B cell (primary cell): ENCODE measurements at regions not wholly inside any gene's neighbourhood (a gene's known extent, or its start where the extent isn't known, plus 50 kb on each side); places are given as distances from the start of the nearest gene placed in this dataset.

ENCODE experiments used
- ATAC-seq: fragments of 200-7000 bp; cut with Tn5 transposase; one replicate; pipeline ENCODE4 v1.10.0; 2021; ENCODE audit warnings: low read depth, mild to moderate bottlenecking, moderate number of reproducible peaks, moderate library complexity
- CTCF ChIA-PET: fragments of 350-600 bp; sonication (Branson Sonifier 250); formaldehyde crosslinking; loops from one replicate; lab custom pipeline; 2021; ENCODE audit warnings: antibody characterized with exemption, inconsistent platforms; lab: Charles Lee
- POLR2A ChIA-PET: fragments of 350-600 bp; sonication (Branson Sonifier 250); formaldehyde crosslinking; loops from one replicate; lab custom pipeline; 2021; ENCODE audit warnings: antibody characterized with exemption; lab: Charles Lee
- DNase-seq: peaks from one replicate; pipeline ENCODE4 v3.0.0; 2013
- H2AFZ ChIP-seq: 2 replicates; pipeline ENCODE4 v1.6.1; 2012; ENCODE audit warnings: mild to moderate bottlenecking, low read depth, low read length; ENCODE audit not compliant: insufficient read depth, poor library complexity, severe bottlenecking
- H3K27ac ChIP-seq, 2 donors: 1 replicate in 1 of 2; 2 replicates in 1 of 2; pipeline ENCODE4 v1.5.1; 2012 to 2013; ENCODE audit warnings: low read length in 2 of 2, mild to moderate bottlenecking in 2 of 2, moderate library complexity in 1 of 2
- H3K27me3 ChIP-seq, 4 experiments: fragments of 200-600 bp in 1 of 4; sonication (generic) in 1 of 4; replicated peaks in 1 of 4; 1 replicate in 2 of 4; 2 replicates in 2 of 4; pipeline versions ENCODE4 v1.6.1 to v1.7.0; 2013 to 2016; ENCODE audit warnings: low read length in 3 of 4, mild to moderate bottlenecking in 2 of 4, mixed read lengths in 1 of 4, moderate library complexity in 1 of 4; ENCODE audit not compliant: insufficient read depth in 4 of 4, control insufficient read depth in 3 of 4; ENCODE audit errors: control extremely low read depth in 1 of 4
- H3K36me3 ChIP-seq, 2 experiments: replicated peaks in 1 of 2; 1 replicate in 1 of 2; 2 replicates in 1 of 2; pipeline versions ENCODE4 v1.6.1 to v1.7.1; 2013; ENCODE audit warnings: low read length in 1 of 2; ENCODE audit not compliant: insufficient read depth in 2 of 2, control insufficient read depth in 1 of 2; ENCODE audit errors: control extremely low read depth in 1 of 2, extremely low read depth in 1 of 2
- H3K4me1 ChIP-seq, 2 donors: fragments of 200-600 bp in 1 of 2; sonication (generic) in 1 of 2; 1 replicate in 1 of 2; 2 replicates in 1 of 2; pipeline versions ENCODE4 v1.5.1 to v1.6.1; 2013 to 2017; ENCODE audit warnings: low read length in 2 of 2; ENCODE audit not compliant: control insufficient read depth in 2 of 2, insufficient read depth in 2 of 2
- H3K4me2 ChIP-seq: replicated peaks from 2 replicates; pipeline ENCODE3; 2012; ENCODE audit warnings: mild to moderate bottlenecking, low read depth, low read length; ENCODE audit not compliant: poor library complexity, severe bottlenecking
- H3K4me3 ChIP-seq, 5 experiments: fragments of 200-600 bp in 1 of 5; sonication (generic) in 1 of 5; 1 replicate in 3 of 5; 2 replicates in 2 of 5; pipeline versions ENCODE4 v1.5.1 to v1.7.0; 2011 to 2016; ENCODE audit warnings: low read length in 4 of 5, mild to moderate bottlenecking in 4 of 5, low read depth in 2 of 5, control low read depth in 1 of 5, moderate library complexity in 1 of 5; ENCODE audit not compliant: insufficient read depth in 1 of 5; ENCODE audit errors: control extremely low read depth in 1 of 5, extremely low read depth in 1 of 5
- H3K79me2 ChIP-seq: fragments of 200-600 bp; sonication (generic); one replicate; pipeline ENCODE4 v1.6.0; 2016; ENCODE audit warnings: low read length; ENCODE audit not compliant: control insufficient read depth, insufficient read depth
- H3K9ac ChIP-seq: fragments of 200-600 bp; sonication (generic); 2 replicates; pipeline ENCODE4 v1.6.1; 2017; ENCODE audit warnings: mild to moderate bottlenecking, low read length, moderate library complexity
- H3K9me3 ChIP-seq, 3 donors: one replicate each; pipeline versions ENCODE4 v1.6.1 to v1.7.1; 2013; ENCODE audit warnings: low read length in 2 of 3; ENCODE audit not compliant: control insufficient read depth in 2 of 3, insufficient read depth in 1 of 3; ENCODE audit errors: control extremely low read depth in 1 of 3
- H4K20me1 ChIP-seq: 2 replicates; pipeline ENCODE4 v1.6.0; 2012; ENCODE audit warnings: mild to moderate bottlenecking, low read length; ENCODE audit not compliant: insufficient read depth, control insufficient read depth, poor library complexity, severe bottlenecking
- H3K27ac Mint-ChIP-seq: one replicate; pipeline ENCODE4 v1.8.0; 2021; ENCODE audit warnings: mixed read lengths
- H3K27me3 Mint-ChIP-seq: one replicate; pipeline ENCODE4 v1.8.0; 2021; ENCODE audit warnings: mixed read lengths
- H3K4me1 Mint-ChIP-seq: one replicate; pipeline ENCODE4 v1.8.0; 2021; ENCODE audit warnings: mixed read lengths
- H3K4me3 Mint-ChIP-seq: one replicate; pipeline ENCODE4 v1.8.0; 2021; ENCODE audit warnings: mixed read lengths
- H3K9me3 Mint-ChIP-seq: one replicate; pipeline ENCODE4 v1.8.0; 2022; ENCODE audit warnings: mixed read lengths; ENCODE audit not compliant: insufficient read depth
- CTCF ChIP-seq: fragments of 200-600 bp; IDR thresholded peaks from one replicate; pipeline ENCODE4 v1.8.0; 2022; ENCODE audit warnings: antibody characterized with exemption, mild to moderate bottlenecking
- EZH2 ChIP-seq: IDR thresholded peaks from 2 replicates; pipeline ENCODE4 v1.6.1; 2012; ENCODE audit warnings: borderline replicate concordance, low read depth, mild to moderate bottlenecking, moderate library complexity, low read length; ENCODE audit not compliant: insufficient read depth, poor library complexity, severe bottlenecking
- WGBS: methylation state at CpG from one replicate; pipeline ENCODE4 v1.1.5; 2013; ENCODE audit warnings: missing lambda C conversion rate; ENCODE audit not compliant: insufficient coverage; 5-methylcytosine and 5-hydroxymethylcytosine counted together
- intact Hi-C: fragments of 100-400 bp; cut with micrococcal nuclease; formaldehyde crosslinking; loops from one replicate; pipeline ENCODE4 v1.10.0; 2022

DNA sequence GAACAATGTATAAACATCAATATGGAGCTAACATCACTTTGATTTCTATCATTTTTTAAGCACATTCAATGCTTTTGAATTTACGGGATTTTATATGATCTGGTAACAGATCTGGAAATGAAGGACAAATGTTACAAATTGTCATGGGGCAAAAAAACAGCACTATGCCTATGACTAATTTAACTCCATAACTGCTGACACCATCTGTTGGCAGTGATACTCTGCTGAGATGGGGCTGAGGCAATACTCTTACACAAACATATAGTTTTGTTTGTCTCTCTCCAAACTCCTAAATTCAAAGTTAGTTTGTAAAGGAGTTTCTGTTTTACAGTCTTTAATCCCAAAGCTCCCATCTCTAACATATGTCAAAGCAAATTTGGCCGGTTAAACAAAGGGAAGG, 132.5 kb upstream of the FER start:
- POLR2A ChIA-PET, result no interaction called here
- no peaks in the 10 kb centered on the region for H3K4me1 Mint-ChIP-seq
- H3K9ac ChIP-seq, result no peak overlapping the region
- no peak overlapping the region for H3K4me3 Mint-ChIP-seq
- H3K4me1 ChIP-seq, result no peaks in the 10 kb centered on the region
- ATAC-seq, result no peak
- no peaks in the 10 kb centered on the region for H3K79me2 ChIP-seq
- WGBS, result no CpG with 5 or more reads among the region's 2 CpGs
- no peak overlapping the region for H3K4me3 ChIP-seq
- no peaks in the 10 kb centered on the region for H3K27me3 ChIP-seq
- no peak overlapping the region for H2AFZ ChIP-seq
- H4K20me1 ChIP-seq, result no peaks in the 10 kb centered on the region
- peaks cover 7% of the 10 kb centered on the region for H3K27me3 Mint-ChIP-seq
- CTCF ChIA-PET, result no interaction called here
- no peak overlapping the region for H3K4me2 ChIP-seq
- TF ChIP-seq CTCF (no peak), EZH2 (no peak)
- no peaks in the 10 kb centered on the region for H3K9me3 Mint-ChIP-seq
- intact Hi-C loops, result no loop called here
- no peak overlapping the region for H3K27ac Mint-ChIP-seq
- peaks cover 0 to 8% (median 0%) of the 10 kb centered on the region in 3 donors for H3K9me3 ChIP-seq
- no peak for DNase-seq
- no peaks in the 10 kb centered on the region for H3K36me3 ChIP-seq
- H3K27ac ChIP-seq, result no peak overlapping the region

DNA sequence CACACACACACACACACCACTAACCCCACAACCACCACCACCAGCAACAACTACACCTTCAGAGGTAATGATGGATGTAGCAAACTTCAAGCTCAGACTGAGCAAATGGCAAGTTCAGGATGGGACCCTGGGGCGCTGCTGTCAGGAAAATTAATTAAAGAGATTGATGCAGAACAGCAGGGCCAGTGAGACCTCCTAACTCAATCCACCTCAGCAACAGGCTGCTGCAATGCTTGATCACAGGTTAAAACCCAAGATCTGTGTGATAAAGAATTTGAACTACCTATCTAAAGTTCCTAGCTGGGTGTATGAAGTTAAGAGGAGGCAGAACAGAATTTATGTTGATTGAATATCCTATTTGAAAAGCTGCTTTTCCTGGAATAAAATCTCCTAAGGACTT, 140.3 kb upstream of the FER start:
- no peak for ATAC-seq
- no peak overlapping the region for H3K27ac Mint-ChIP-seq

More for the DNA sequence above, 140.3 kb upstream of the FER start:
- H3K4me3 Mint-ChIP-seq, result no peak overlapping the region
- intact Hi-C loops, result no loop called here
- H3K4me1 Mint-ChIP-seq, result no peaks in the 10 kb centered on the region
- H3K27me3 Mint-ChIP-seq, result no peaks in the 10 kb centered on the region
- POLR2A ChIA-PET, result no interaction called here
- Histone ChIP-seq H3K4me1 (no peaks in the 10 kb centered on the region), H2AFZ (no peak overlapping the region), H3K79me2 (no peaks in the 10 kb centered on the region), H3K9ac (no peak overlapping the region), H4K20me1 (no peaks in the 10 kb centered on the region), H3K27ac (no peak overlapping the region), H3K4me2 (no peak overlapping the region), H3K27me3 (no peaks in the 10 kb centered on the region), H3K9me3 (peaks cover 0 to 2% (median 0%) of the 10 kb centered on the region in 3 donors), H3K4me3 (no peak overlapping the region), H3K36me3 (no peaks in the 10 kb centered on the region)
- TF ChIP-seq CTCF, result no peak
- no peak for TF ChIP-seq EZH2
- CTCF ChIA-PET, result no interaction called here
- DNase-seq, result no peak
- no peaks in the 10 kb centered on the region for H3K9me3 Mint-ChIP-seq
- no CpG with 5 or more reads among the region's 1 CpG for WGBS
